ENCODE measurements at regions not wholly inside any gene's neighbourhood (a gene's known extent, or its start where the extent isn't known, plus 50 kb on each side); places are given as distances from the start of the nearest gene placed in this dataset.

- Histone ChIP-seq H3K9me3 (ENCODE audit: low read length) (peaks cover 91% of the 10 kb centered on the region), H3K9ac (ENCODE audit: insufficient read depth, low read depth, low read length) (no peak overlapping the region), H3K27ac (ENCODE audit: extremely low read length, insufficient read depth, low read length) (no peak overlapping the region), H3K4me3 (replicated peaks in 1 of 3; ENCODE audit: insufficient read depth in 1 of 3, low read depth in 2 of 3, low read length in 3 of 3) (no peak overlapping the region), H3K4me1 (ENCODE audit: insufficient read depth, low read length) (no peaks in the 10 kb centered on the region), H3K79me2 (ENCODE audit: insufficient read depth, low read length) (no peaks in the 10 kb centered on the region), H4K20me1 (ENCODE audit: insufficient read depth, low read length) (no peaks in the 10 kb centered on the region), H3K4me2 (ENCODE audit: low read depth, low read length) (no peak overlapping the region), H3K27me3 (ENCODE audit: control insufficient read depth in 1 of 2, insufficient read depth in 2 of 2, low read length in 2 of 2) (no peaks in the 10 kb centered on the region), H3K36me3 (replicated peaks in 1 of 2; ENCODE audit: control insufficient read depth in 1 of 2, insufficient read depth in 2 of 2, low read length in 2 of 2) (no peaks in the 10 kb centered on the region), H2AFZ (ENCODE audit: low read length) (no peak overlapping the region)
- ChIA-PET POLR2A (no interaction called here), CTCF (ENCODE audit: low intra/inter-chr PET ratio, low total read pairs) (no interaction called here)
- no peak for DNase-seq (ENCODE audit: low spot score)
- no peak for FAIRE-seq
- intact Hi-C loops (cut with micrococcal nuclease; ENCODE audit: unreplicated experiment) = no loop called here
- TF ChIP-seq, protein P1, sequence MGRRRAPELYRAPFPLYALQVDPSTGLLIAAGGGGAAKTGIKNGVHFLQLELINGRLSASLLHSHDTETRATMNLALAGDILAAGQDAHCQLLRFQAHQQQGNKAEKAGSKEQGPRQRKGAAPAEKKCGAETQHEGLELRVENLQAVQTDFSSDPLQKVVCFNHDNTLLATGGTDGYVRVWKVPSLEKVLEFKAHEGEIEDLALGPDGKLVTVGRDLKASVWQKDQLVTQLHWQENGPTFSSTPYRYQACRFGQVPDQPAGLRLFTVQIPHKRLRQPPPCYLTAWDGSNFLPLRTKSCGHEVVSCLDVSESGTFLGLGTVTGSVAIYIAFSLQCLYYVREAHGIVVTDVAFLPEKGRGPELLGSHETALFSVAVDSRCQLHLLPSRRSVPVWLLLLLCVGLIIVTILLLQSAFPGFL (CRISPR knock-in tag; IDR thresholded peaks at IDR 0.05) = no peak
- TF ChIP-seq MAFF (IDR thresholded peaks at IDR 0.05; ENCODE audit: low read depth, low read length) (no peak), SMYD3 (CRISPR knock-in tag; IDR thresholded peaks at IDR 0.05) (no peak), E2F2 (CRISPR knock-in tag; IDR thresholded peaks at IDR 0.05; ENCODE audit: borderline replicate concordance) (no peak), RCOR2 (CRISPR knock-in tag; IDR thresholded peaks at IDR 0.05) (no peak), GPBP1L1 (CRISPR knock-in tag; IDR thresholded peaks at IDR 0.05) (no peak), ZNF772 (CRISPR knock-in tag; IDR thresholded peaks at IDR 0.05) (no peak), MNT (IDR thresholded peaks at IDR 0.05) (no peak), MED13 (CRISPR knock-in tag; IDR thresholded peaks at IDR 0.05) (no peak), ZNF879 (CRISPR knock-in tag; IDR thresholded peaks at IDR 0.05) (no peak)
- TF ChIP-seq, protein P2, sequence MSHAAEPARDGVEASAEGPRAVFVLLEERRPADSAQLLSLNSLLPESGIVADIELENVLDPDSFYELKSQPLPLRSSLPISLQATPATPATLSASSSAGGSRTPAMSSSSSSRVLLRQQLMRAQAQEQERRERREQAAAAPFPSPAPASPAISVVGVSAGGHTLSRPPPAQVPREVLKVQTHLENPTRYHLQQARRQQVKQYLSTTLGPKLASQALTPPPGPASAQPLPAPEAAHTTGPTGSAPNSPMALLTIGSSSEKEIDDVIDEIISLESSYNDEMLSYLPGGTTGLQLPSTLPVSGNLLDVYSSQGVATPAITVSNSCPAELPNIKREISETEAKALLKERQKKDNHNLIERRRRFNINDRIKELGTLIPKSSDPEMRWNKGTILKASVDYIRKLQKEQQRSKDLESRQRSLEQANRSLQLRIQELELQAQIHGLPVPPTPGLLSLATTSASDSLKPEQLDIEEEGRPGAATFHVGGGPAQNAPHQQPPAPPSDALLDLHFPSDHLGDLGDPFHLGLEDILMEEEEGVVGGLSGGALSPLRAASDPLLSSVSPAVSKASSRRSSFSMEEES (CRISPR knock-in tag; IDR thresholded peaks at IDR 0.05) = no peak
- WGBS (ENCODE audit: low lambda C conversion rate) = 2% methylated on average over 6 of the region's 6 CpGs
- ATAC-seq = no peak
- BruUV-seq (replicated peaks) = no TSS peak
- in situ Hi-C loops (cut with HindIII; ENCODE audit: extremely low pct_ligation_motif_present, low pct_unique_long_range_greater_than_20kb) = no loop called here
These were observed 497.0 kb downstream of the SQOR start for GRCh38 chr15:46131876-46132275.
